T47D (cell line): ENCODE measurements at regions not wholly inside any gene's neighbourhood (a gene's known extent, or its start where the extent isn't known, plus 50 kb on each side); places are given as distances from the start of the nearest gene placed in this dataset.

ENCODE experiments used
- DNase-seq, 2 experiments: peaks; one replicate each; pipeline versions ENCODE4 v3.0.0 to v3.0.0-alpha.2; 2011 to 2012; ENCODE audit warnings: low read depth in 1 of 2, low spot score in 1 of 2
- JUND ChIP-seq: IDR thresholded peaks from 2 replicates; pipeline ENCODE4 v1.6.1; 2012; ENCODE audit warnings: low read depth
- in situ Hi-C: cut with HindIII; loops from 2 replicates; pipeline ENCODE4 v1.10.0; 2016; ENCODE audit warnings: low sequenced_read_pairs, low pct_unique_long_range_greater_than_20kb

- in situ Hi-C loops: no loop called here
- no peak for TF ChIP-seq JUND
- DNase-seq: no peak
Observed at GRCh38 chr4:152224223-152224622, 311.7 kb downstream of the FBXW7 start.

- in situ Hi-C loops: no loop called here
- no peak for TF ChIP-seq JUND
- no peak for DNase-seq
Observed at GRCh38 chr4:152223600-152223999, 312.3 kb downstream of the FBXW7 start.

GRCh38 chr4:152221816-152222516 lies 313.9 kb downstream of the FBXW7 start:
- in situ Hi-C loops: no loop called here
- DNase-seq: no peak
- no peak for TF ChIP-seq JUND

GRCh38 chr4:152220201-152220666 lies 315.7 kb downstream of the FBXW7 start:
- no peak for TF ChIP-seq JUND
- in situ Hi-C loops: no loop called here
- DNase-seq: peak in 1 of 2 experiments; percentile 1

- DNase-seq: no peak
- in situ Hi-C loops: no loop called here
- no peak for TF ChIP-seq JUND
Observed at GRCh38 chr4:152218576-152218975, 317.3 kb downstream of the FBXW7 start.

GRCh38 chr4:152217896-152218295 lies 318.0 kb downstream of the FBXW7 start:
- in situ Hi-C loops: no loop called here
- no peak for DNase-seq
- no peak for TF ChIP-seq JUND

GRCh38 chr4:152211936-152212653 lies 323.8 kb downstream of the FBXW7 start:
- TF ChIP-seq JUND: no peak
- in situ Hi-C loops: no loop called here
- DNase-seq: no peak

GRCh38 chr4:152209772-152210493 lies 326.0 kb downstream of the FBXW7 start:
- in situ Hi-C loops: no loop called here
- TF ChIP-seq JUND: no peak
- no peak for DNase-seq

- DNase-seq: no peak
- in situ Hi-C loops: no loop called here
- TF ChIP-seq JUND: no peak
Observed at GRCh38 chr4:152207378-152207720, 328.5 kb downstream of the FBXW7 start.

- in situ Hi-C loops: no loop called here
- no peak for DNase-seq
- TF ChIP-seq JUND: no peak
Observed at GRCh38 chr4:152206646-152207377, 329.1 kb downstream of the FBXW7 start.

GRCh38 chr4:152206185-152206584 lies 329.7 kb downstream of the FBXW7 start:
- DNase-seq: no peak
- TF ChIP-seq JUND: no peak
- in situ Hi-C loops: no loop called here

- TF ChIP-seq JUND: no peak
- in situ Hi-C loops: no loop called here
- no peak for DNase-seq
Observed at GRCh38 chr4:152202415-152202814, 333.5 kb downstream of the FBXW7 start.
